Spleen (tissue), 11 donors: ENCODE measurements at regions not wholly inside any gene's neighbourhood (a gene's known extent, or its start where the extent isn't known, plus 50 kb on each side); places are given as distances from the start of the nearest gene placed in this dataset.

Experiments
- DNase-seq: peaks from one replicate; pipeline ENCODE4 v3.0.0-alpha.2; 2020
- H3K27ac ChIP-seq, 8 donors: fragments of 200-600 bp; sonication (generic) in 7 of 8; 1 replicate in 4 of 8; 2 replicates in 4 of 8; pipeline versions ENCODE4 v1.5.0 to v1.8.0; 2016 to 2021; ENCODE audit warnings: inconsistent platforms in 4 of 8, mild to moderate bottlenecking in 4 of 8, moderate library complexity in 1 of 8
- H3K27me3 ChIP-seq, 7 donors: fragments of 200-600 bp; sonication (generic) in 6 of 7; replicated peaks in 1 of 7; 1 replicate in 4 of 7; 2 replicates in 3 of 7; pipeline versions ENCODE4 v1.5.0 to v1.8.0; 2016 to 2021; ENCODE audit warnings: inconsistent platforms in 3 of 7, mild to moderate bottlenecking in 1 of 7
- H3K36me3 ChIP-seq, 6 donors: fragments of 200-600 bp; sonication (generic) in 5 of 6; 1 replicate in 4 of 6; 2 replicates in 2 of 6; pipeline versions ENCODE4 v1.5.0 to v1.8.0; 2016 to 2021; ENCODE audit warnings: inconsistent platforms in 2 of 6
- H3K4me1 ChIP-seq, 6 donors: fragments of 200-600 bp; sonication (generic) in 5 of 6; 1 replicate in 3 of 6; 2 replicates in 3 of 6; pipeline versions ENCODE4 v1.5.0 to v1.8.0; 2016 to 2021; ENCODE audit warnings: inconsistent platforms in 3 of 6
- H3K4me3 ChIP-seq, 8 donors: fragments of 200-600 bp; sonication (generic) in 7 of 8; 1 replicate in 4 of 8; 2 replicates in 4 of 8; pipeline versions ENCODE4 v1.5.0 to v1.8.0; 2016 to 2021; ENCODE audit warnings: inconsistent platforms in 4 of 8, mild to moderate bottlenecking in 4 of 8, moderate library complexity in 2 of 8
- H3K9me3 ChIP-seq, 8 donors: fragments of 200-600 bp; sonication (generic) in 7 of 8; 1 replicate in 4 of 8; 2 replicates in 4 of 8; pipeline versions ENCODE4 v1.5.0 to v1.8.0; 2016 to 2021; ENCODE audit warnings: inconsistent platforms in 4 of 8
- POLR2A ChIP-seq, 3 donors: fragments of 450-650 bp; IDR thresholded peaks; one replicate each; pipeline ENCODE4 v1.5.1; 2017; ENCODE audit warnings: antibody characterized with exemption in 3 of 3, mild to moderate bottlenecking in 1 of 3
- POLR2AphosphoS5 ChIP-seq, 3 donors: sonication (generic); formaldehyde crosslinking; IDR thresholded peaks; one replicate each; pipeline ENCODE4 v1.5.1; 2017; ENCODE audit warnings: antibody characterized with exemption in 3 of 3
- WGBS, 5 donors: extraction: QIAGEN DNeasy Blood & Tissue Kit in 3 of 5; methylation state at CpG; one replicate each; pipeline versions ENCODE4 v1.1.5 to v1.1.7; 2013 to 2018; 5-methylcytosine and 5-hydroxymethylcytosine counted together
- intact Hi-C: fragments of 100-400 bp; cut with DNase I; formaldehyde crosslinking; loops from one replicate; pipeline ENCODE4 v1.15.0; 2023; ENCODE audit warnings: low total_unique reads
- TF ChIP-seq, protein P1 (sequence below), 11 experiments: fragments of 200-600 bp in 7 of 11; fragments of 450-650 bp in 4 of 11; sonication (generic) in 4 of 11; IDR thresholded peaks in 8 of 11; conservative IDR thresholded peaks in 3 of 11; 1 replicate in 7 of 11; 2 replicates in 4 of 11; pipeline versions ENCODE4 v1.4.0 to v1.8.0; 2016 to 2021; ENCODE audit warnings: antibody characterized with exemption in 11 of 11, inconsistent platforms in 4 of 11, mild to moderate bottlenecking in 1 of 11
- donor health status: healthy with polysubstance abuse.
- donor health status: DM: no; HTN: no; CAD: no; lungs with moderate emphysema.
- donor health status: DM: no; HTN: no; CAD: no.
- donor health status: Bipolar disorder and iron deficiency.
- donor health status: healthy.
- donor health status: DM: no; HTN: no; CAD: no.
- donor health status: DM: yes; HTN: yes; CAD: no.

DNA sequence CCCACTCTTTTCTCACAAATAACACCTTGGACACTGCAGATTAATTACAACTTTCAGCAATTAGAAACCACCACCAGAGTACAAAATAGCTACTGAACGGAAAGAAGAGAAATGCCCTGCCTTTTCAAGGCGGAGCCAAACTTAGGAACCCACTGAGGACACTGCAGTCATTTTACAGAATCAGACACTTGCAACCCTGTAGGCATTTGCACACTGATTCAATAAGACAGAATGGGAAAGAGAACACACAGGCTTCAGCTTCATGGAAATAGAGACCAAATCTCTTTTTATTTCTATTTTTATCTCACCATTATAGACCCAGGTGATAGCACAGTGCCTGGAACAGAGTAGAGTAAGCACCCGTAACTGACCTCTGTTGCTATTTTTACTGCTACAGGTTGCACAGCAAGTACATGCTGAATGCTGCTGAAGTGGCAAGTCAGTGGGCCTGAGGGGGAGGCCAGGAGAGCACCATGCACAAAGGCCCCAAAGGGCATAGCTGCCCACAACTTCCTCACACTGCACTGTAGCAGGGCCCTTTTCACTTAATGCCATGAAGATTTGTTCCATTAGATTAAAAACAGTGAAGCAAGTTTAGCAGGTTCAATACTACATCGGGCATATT lies 50.7 kb upstream of the EDARADD start:
- Histone ChIP-seq H3K4me3 (no peak overlapping the region), H3K27ac (no peak overlapping the region), H3K27me3 (peaks cover 0 to 7% (median 0%) of the 10 kb centered on the region in 7 donors), H3K4me1 (no peaks in the 10 kb centered on the region), H3K36me3 (no peaks in the 10 kb centered on the region), H3K9me3 (no peaks in the 10 kb centered on the region)
- no peak for DNase-seq
- intact Hi-C loops, result no loop called here
- TF ChIP-seq, protein P1, sequence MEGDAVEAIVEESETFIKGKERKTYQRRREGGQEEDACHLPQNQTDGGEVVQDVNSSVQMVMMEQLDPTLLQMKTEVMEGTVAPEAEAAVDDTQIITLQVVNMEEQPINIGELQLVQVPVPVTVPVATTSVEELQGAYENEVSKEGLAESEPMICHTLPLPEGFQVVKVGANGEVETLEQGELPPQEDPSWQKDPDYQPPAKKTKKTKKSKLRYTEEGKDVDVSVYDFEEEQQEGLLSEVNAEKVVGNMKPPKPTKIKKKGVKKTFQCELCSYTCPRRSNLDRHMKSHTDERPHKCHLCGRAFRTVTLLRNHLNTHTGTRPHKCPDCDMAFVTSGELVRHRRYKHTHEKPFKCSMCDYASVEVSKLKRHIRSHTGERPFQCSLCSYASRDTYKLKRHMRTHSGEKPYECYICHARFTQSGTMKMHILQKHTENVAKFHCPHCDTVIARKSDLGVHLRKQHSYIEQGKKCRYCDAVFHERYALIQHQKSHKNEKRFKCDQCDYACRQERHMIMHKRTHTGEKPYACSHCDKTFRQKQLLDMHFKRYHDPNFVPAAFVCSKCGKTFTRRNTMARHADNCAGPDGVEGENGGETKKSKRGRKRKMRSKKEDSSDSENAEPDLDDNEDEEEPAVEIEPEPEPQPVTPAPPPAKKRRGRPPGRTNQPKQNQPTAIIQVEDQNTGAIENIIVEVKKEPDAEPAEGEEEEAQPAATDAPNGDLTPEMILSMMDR (IDR thresholded peaks at IDR 0.05 in 8 of 11, conservative IDR thresholded peaks at IDR 0.05 in 3 of 11), result no peak
- TF ChIP-seq POLR2AphosphoS5 (IDR thresholded peaks at IDR 0.05) (no peak), POLR2A (IDR thresholded peaks at IDR 0.05) (no peak)
- WGBS, 5 donors, result 42 to 78% (median 55%) methylated on average over 4 of the region's 4 CpGs

DNA sequence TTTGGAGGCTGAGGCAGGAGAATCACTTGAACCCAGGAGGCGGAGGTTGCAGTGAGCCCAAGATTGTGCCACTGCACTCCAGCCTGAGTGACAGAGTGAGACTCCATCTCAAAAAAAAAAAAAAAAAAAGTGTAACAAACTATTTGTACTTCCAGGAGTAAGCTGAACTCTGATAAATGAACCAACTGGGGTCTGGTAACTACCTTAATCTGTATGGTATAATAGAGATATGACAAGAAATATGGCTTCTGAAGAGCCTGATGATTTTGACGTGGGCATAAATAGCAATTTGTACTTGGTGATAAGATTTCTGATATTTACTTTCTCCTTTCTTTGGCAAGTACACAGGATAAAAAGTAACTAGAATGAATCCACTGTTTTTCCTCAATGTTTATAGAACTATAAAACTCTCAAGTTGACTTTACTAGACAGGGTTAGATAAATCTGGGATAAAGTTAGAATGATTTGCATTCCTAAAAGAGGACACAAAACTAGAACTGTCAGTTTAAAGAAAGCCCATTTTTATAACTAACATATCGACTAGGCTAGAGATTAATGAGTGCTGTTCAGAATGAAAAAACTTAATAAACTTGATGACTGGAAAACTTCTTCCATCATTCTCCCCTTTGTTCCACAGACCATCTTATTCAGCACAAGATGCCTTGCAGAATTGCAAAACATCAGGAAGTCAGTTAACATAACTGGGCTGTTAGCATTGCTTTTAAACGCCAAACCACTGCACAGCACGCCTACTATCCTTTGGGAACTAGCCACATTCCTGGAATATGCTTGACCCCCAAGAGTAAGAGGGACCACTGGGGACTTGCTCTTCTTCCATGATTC lies 51.5 kb upstream of the EDARADD start:
- 59 to 77% (median 65%) methylated on average over 5 of the region's 5 CpGs for WGBS, 5 donors
- TF ChIP-seq, protein P1 (IDR thresholded peaks at IDR 0.05 in 8 of 11, conservative IDR thresholded peaks at IDR 0.05 in 3 of 11), result no peak
- TF ChIP-seq POLR2A (IDR thresholded peaks at IDR 0.05) (no peak), POLR2AphosphoS5 (IDR thresholded peaks at IDR 0.05) (no peak)

DNA sequence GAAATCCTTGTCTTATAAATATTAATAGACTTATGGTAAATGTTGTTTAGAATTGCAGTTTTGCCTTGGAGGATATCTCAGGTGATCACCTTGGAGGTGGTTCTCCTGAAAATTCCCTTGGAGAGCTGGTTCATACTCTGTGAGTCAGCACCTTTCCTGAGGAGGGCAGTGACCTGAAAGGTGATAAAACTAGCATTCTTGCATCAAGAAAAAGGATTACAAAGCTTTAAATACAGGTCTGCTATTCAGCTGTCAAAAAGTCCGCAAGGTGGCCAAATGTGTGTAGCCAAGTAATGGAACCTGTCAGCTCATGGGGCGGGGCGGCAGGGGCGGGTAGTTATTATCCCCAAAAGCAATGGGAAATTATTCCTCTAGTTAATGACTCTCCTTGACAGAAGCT lies 52.8 kb upstream of the EDARADD start:
- no peak overlapping the region for H3K4me3 ChIP-seq
- WGBS, 5 donors, result 85 to 100% (median 91%) methylated on average over 4 of the region's 4 CpGs
- intact Hi-C loops, result no loop called here

More for the DNA sequence above, 51.5 kb upstream of the EDARADD start:
- intact Hi-C loops, result no loop called here
- H3K27me3 ChIP-seq, result no peaks in the 10 kb centered on the region
- DNase-seq, result no peak
- H3K4me3 ChIP-seq, result no peak overlapping the region
- H3K36me3 ChIP-seq, result no peaks in the 10 kb centered on the region
- no peaks in the 10 kb centered on the region for H3K4me1 ChIP-seq
- H3K9me3 ChIP-seq, result no peaks in the 10 kb centered on the region
- no peak overlapping the region for H3K27ac ChIP-seq

More for the DNA sequence above, 52.8 kb upstream of the EDARADD start:
- Histone ChIP-seq H3K27ac (no peak overlapping the region), H3K27me3 (no peaks in the 10 kb centered on the region), H3K4me1 (no peaks in the 10 kb centered on the region), H3K36me3 (no peaks in the 10 kb centered on the region), H3K9me3 (no peaks in the 10 kb centered on the region)
- TF ChIP-seq, protein P1 (IDR thresholded peaks at IDR 0.05 in 8 of 11, conservative IDR thresholded peaks at IDR 0.05 in 3 of 11), result no peak
- no peak for TF ChIP-seq POLR2A (IDR thresholded peaks at IDR 0.05)
- no peak for TF ChIP-seq POLR2AphosphoS5 (IDR thresholded peaks at IDR 0.05)
- no peak for DNase-seq
